ENCODE measurements at regions not wholly inside any gene's neighbourhood (a gene's known extent, or its start where the extent isn't known, plus 50 kb on each side); places are given as distances from the start of the nearest gene placed in this dataset.

DNA sequence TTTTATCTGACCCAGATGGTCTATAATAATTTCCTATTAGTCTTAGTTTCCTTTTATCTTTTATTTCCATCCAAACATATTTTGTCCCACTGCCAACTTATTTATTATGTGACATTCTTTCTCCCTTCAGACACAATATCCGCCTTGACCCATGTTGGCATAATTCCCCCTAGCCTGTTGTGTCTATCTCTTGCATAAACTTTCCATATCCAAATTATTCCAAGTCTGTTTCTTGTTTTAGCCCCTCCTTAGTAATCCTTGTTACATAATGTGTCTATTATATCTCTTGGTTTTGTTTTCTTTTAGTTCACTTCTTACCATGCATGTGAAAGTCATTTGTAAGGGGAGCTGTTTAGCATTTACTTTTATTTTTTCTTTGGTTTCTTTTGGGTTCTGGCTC, 81.6 kb upstream of the CACHD1 start:
- WGBS (ENCODE audit: insufficient coverage) = 100% methylated on average over 1 of the region's 1 CpG
- H3K4me1 ChIP-seq (ENCODE audit: control insufficient read depth, insufficient read depth, low read length) = no peaks in the 10 kb centered on the region
- H3K27me3 ChIP-seq (ENCODE audit: control insufficient read depth, insufficient read depth, low read length) = no peaks in the 10 kb centered on the region
- H3K4me3 ChIP-seq (ENCODE audit: low read depth, low read length) = no peak overlapping the region
- no peaks in the 10 kb centered on the region for H3K36me3 ChIP-seq (ENCODE audit: control insufficient read depth, insufficient read depth, low read length)
- no peak for DNase-seq (ENCODE audit: low read depth in 4 of 6, low spot score in 6 of 6)
- no peak overlapping the region for H3K27ac ChIP-seq (ENCODE audit: low read depth, low read length)
- H3K9me3 ChIP-seq (ENCODE audit: control insufficient read depth, insufficient read depth, low read length) = no peaks in the 10 kb centered on the region

DNA sequence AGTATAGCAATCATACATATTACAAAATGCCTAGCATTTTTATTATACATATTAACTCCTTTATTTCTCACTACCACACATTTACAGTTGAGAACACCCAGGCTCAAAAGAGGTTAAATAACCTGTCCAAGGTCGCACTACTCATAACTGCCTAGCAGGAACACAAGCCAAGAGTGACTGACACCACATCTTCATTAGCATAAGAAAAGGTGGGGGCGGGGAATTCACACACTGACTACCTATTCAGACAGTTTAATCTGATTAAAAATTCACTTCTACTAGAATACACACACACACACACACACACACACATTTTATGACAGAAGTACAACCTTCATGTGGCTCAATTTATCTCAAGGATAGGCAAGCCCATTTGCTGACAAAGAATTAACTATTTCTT, 77.8 kb upstream of the CACHD1 start:
- DNase-seq (ENCODE audit: low read depth in 4 of 6, low spot score in 6 of 6) = no peak
- no peaks in the 10 kb centered on the region for H3K36me3 ChIP-seq (ENCODE audit: control insufficient read depth, insufficient read depth, low read length)
- no peak overlapping the region for H3K27ac ChIP-seq (ENCODE audit: low read depth, low read length)
- no peak overlapping the region for H3K4me3 ChIP-seq (ENCODE audit: low read depth, low read length)
- WGBS (ENCODE audit: insufficient coverage) = 32% methylated on average over 2 of the region's 2 CpGs
- no peaks in the 10 kb centered on the region for H3K27me3 ChIP-seq (ENCODE audit: control insufficient read depth, insufficient read depth, low read length)
- H3K4me1 ChIP-seq (ENCODE audit: control insufficient read depth, insufficient read depth, low read length) = no peaks in the 10 kb centered on the region
- H3K9me3 ChIP-seq (ENCODE audit: control insufficient read depth, insufficient read depth, low read length) = no peaks in the 10 kb centered on the region

- WGBS (ENCODE audit: insufficient coverage) = no CpG with 5 or more reads among the region's 2 CpGs
- DNase-seq (ENCODE audit: low read depth in 4 of 6, low spot score in 6 of 6) = no peak
- Histone ChIP-seq H3K9me3 (ENCODE audit: control insufficient read depth, insufficient read depth, low read length) (no peaks in the 10 kb centered on the region), H3K36me3 (ENCODE audit: control insufficient read depth, insufficient read depth, low read length) (no peaks in the 10 kb centered on the region), H3K27me3 (ENCODE audit: control insufficient read depth, insufficient read depth, low read length) (no peaks in the 10 kb centered on the region), H3K27ac (ENCODE audit: low read depth, low read length) (no peak overlapping the region), H3K4me3 (ENCODE audit: low read depth, low read length) (no peak overlapping the region), H3K4me1 (ENCODE audit: control insufficient read depth, insufficient read depth, low read length) (no peaks in the 10 kb centered on the region)
Measured at GRCh38 chr1:64393790-64394189, 76.1 kb upstream of the CACHD1 start.

GRCh38 chr1:64396817-64397216, 73.1 kb upstream of the CACHD1 start:
- H3K4me1 ChIP-seq (ENCODE audit: control insufficient read depth, insufficient read depth, low read length) = no peaks in the 10 kb centered on the region
- H3K9me3 ChIP-seq (ENCODE audit: control insufficient read depth, insufficient read depth, low read length) = no peaks in the 10 kb centered on the region
- no peaks in the 10 kb centered on the region for H3K27me3 ChIP-seq (ENCODE audit: control insufficient read depth, insufficient read depth, low read length)
- WGBS (ENCODE audit: insufficient coverage) = no CpG with 5 or more reads among the region's 4 CpGs
- DNase-seq (ENCODE audit: low read depth in 4 of 6, low spot score in 6 of 6) = no peak
- no peak overlapping the region for H3K4me3 ChIP-seq (ENCODE audit: low read depth, low read length)
- no peak overlapping the region for H3K27ac ChIP-seq (ENCODE audit: low read depth, low read length)
- H3K36me3 ChIP-seq (ENCODE audit: control insufficient read depth, insufficient read depth, low read length) = no peaks in the 10 kb centered on the region

- Histone ChIP-seq H3K27me3 (ENCODE audit: control insufficient read depth, insufficient read depth, low read length) (no peaks in the 10 kb centered on the region), H3K4me3 (ENCODE audit: low read depth, low read length) (no peak overlapping the region), H3K9me3 (ENCODE audit: control insufficient read depth, insufficient read depth, low read length) (no peaks in the 10 kb centered on the region), H3K27ac (ENCODE audit: low read depth, low read length) (no peak overlapping the region), H3K36me3 (ENCODE audit: control insufficient read depth, insufficient read depth, low read length) (no peaks in the 10 kb centered on the region), H3K4me1 (ENCODE audit: control insufficient read depth, insufficient read depth, low read length) (no peaks in the 10 kb centered on the region)
- DNase-seq (ENCODE audit: low read depth in 4 of 6, low spot score in 6 of 6) = no peak
- WGBS (ENCODE audit: insufficient coverage) = no CpG with 5 or more reads among the region's 2 CpGs
Measured at GRCh38 chr1:64397541-64397940, 72.4 kb upstream of the CACHD1 start.

DNA sequence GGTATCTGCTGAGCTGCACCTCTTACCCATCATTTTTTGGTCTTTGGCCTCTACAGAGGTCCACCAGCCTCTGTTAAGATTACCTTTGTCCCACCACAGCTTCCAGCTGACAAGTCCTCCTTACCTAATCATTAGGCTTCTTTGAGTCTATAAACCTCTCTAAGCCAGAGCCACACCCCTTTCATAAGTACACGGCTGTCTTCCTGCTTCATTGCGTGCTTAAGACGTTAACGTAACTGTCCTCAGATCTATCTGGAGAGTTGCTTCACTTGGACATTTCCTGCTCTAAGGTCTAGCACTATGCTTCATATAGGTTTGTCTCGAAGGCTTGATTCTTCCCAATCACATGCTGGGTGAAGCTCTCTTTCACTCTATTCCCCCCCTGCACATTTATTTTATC, 71.0 kb upstream of the CACHD1 start:
- Histone ChIP-seq H3K36me3 (ENCODE audit: control insufficient read depth, insufficient read depth, low read length) (no peaks in the 10 kb centered on the region), H3K4me3 (ENCODE audit: low read depth, low read length) (no peak overlapping the region), H3K27me3 (ENCODE audit: control insufficient read depth, insufficient read depth, low read length) (no peaks in the 10 kb centered on the region), H3K9me3 (ENCODE audit: control insufficient read depth, insufficient read depth, low read length) (no peaks in the 10 kb centered on the region), H3K27ac (ENCODE audit: low read depth, low read length) (no peak overlapping the region), H3K4me1 (ENCODE audit: control insufficient read depth, insufficient read depth, low read length) (no peaks in the 10 kb centered on the region)
- 89% methylated on average over 5 of the region's 5 CpGs for WGBS (ENCODE audit: insufficient coverage)
- no peak for DNase-seq (ENCODE audit: low read depth in 4 of 6, low spot score in 6 of 6)

- DNase-seq (ENCODE audit: low read depth in 4 of 6, low spot score in 6 of 6) = no peak
- Histone ChIP-seq H3K4me1 (ENCODE audit: control insufficient read depth, insufficient read depth, low read length) (no peaks in the 10 kb centered on the region), H3K27ac (ENCODE audit: low read depth, low read length) (no peak overlapping the region), H3K4me3 (ENCODE audit: low read depth, low read length) (no peak overlapping the region), H3K36me3 (ENCODE audit: control insufficient read depth, insufficient read depth, low read length) (no peaks in the 10 kb centered on the region), H3K27me3 (ENCODE audit: control insufficient read depth, insufficient read depth, low read length) (no peaks in the 10 kb centered on the region), H3K9me3 (ENCODE audit: control insufficient read depth, insufficient read depth, low read length) (no peaks in the 10 kb centered on the region)
- 100% methylated on average over 1 of the region's 1 CpG for WGBS (ENCODE audit: insufficient coverage)
Measured at GRCh38 chr1:64401285-64401684, 68.6 kb upstream of the CACHD1 start.

GRCh38 chr1:64403331-64403730, 66.6 kb upstream of the CACHD1 start:
- Histone ChIP-seq H3K36me3 (ENCODE audit: control insufficient read depth, insufficient read depth, low read length) (no peaks in the 10 kb centered on the region), H3K4me3 (ENCODE audit: low read depth, low read length) (no peak overlapping the region), H3K4me1 (ENCODE audit: control insufficient read depth, insufficient read depth, low read length) (no peaks in the 10 kb centered on the region), H3K27me3 (ENCODE audit: control insufficient read depth, insufficient read depth, low read length) (no peaks in the 10 kb centered on the region), H3K9me3 (ENCODE audit: control insufficient read depth, insufficient read depth, low read length) (no peaks in the 10 kb centered on the region), H3K27ac (ENCODE audit: low read depth, low read length) (no peak overlapping the region)
- no peak for DNase-seq (ENCODE audit: low read depth in 4 of 6, low spot score in 6 of 6)
- no CpG with 5 or more reads among the region's 3 CpGs for WGBS (ENCODE audit: insufficient coverage)

GRCh38 chr1:64404202-64404601, 65.7 kb upstream of the CACHD1 start:
- WGBS (ENCODE audit: insufficient coverage) = 57% methylated on average over 1 of the region's 1 CpG

GRCh38 chr1:64405833-64406232, 64.1 kb upstream of the CACHD1 start:
- H3K4me1 ChIP-seq (ENCODE audit: control insufficient read depth, insufficient read depth, low read length) = no peaks in the 10 kb centered on the region
- WGBS (ENCODE audit: insufficient coverage) = 100% methylated on average over 1 of the region's 1 CpG
- DNase-seq (ENCODE audit: low read depth in 4 of 6, low spot score in 6 of 6) = no peak

More at GRCh38 chr1:64404202-64404601, 65.7 kb upstream of the CACHD1 start:
- Histone ChIP-seq H3K27ac (ENCODE audit: low read depth, low read length) (no peak overlapping the region), H3K27me3 (ENCODE audit: control insufficient read depth, insufficient read depth, low read length) (no peaks in the 10 kb centered on the region), H3K9me3 (ENCODE audit: control insufficient read depth, insufficient read depth, low read length) (no peaks in the 10 kb centered on the region), H3K4me3 (ENCODE audit: low read depth, low read length) (no peak overlapping the region), H3K4me1 (ENCODE audit: control insufficient read depth, insufficient read depth, low read length) (no peaks in the 10 kb centered on the region), H3K36me3 (ENCODE audit: control insufficient read depth, insufficient read depth, low read length) (no peaks in the 10 kb centered on the region)
- DNase-seq (ENCODE audit: low read depth in 4 of 6, low spot score in 6 of 6) = no peak

More at GRCh38 chr1:64405833-64406232, 64.1 kb upstream of the CACHD1 start:
- Histone ChIP-seq H3K9me3 (ENCODE audit: control insufficient read depth, insufficient read depth, low read length) (no peaks in the 10 kb centered on the region), H3K27me3 (ENCODE audit: control insufficient read depth, insufficient read depth, low read length) (no peaks in the 10 kb centered on the region), H3K36me3 (ENCODE audit: control insufficient read depth, insufficient read depth, low read length) (no peaks in the 10 kb centered on the region), H3K27ac (ENCODE audit: low read depth, low read length) (no peak overlapping the region), H3K4me3 (ENCODE audit: low read depth, low read length) (no peak overlapping the region)
